Ishikawa (cell line): ENCODE measurements at regions not wholly inside any gene's neighbourhood (a gene's known extent, or its start where the extent isn't known, plus 50 kb on each side); places are given as distances from the start of the nearest gene placed in this dataset.

ENCODE experiments used
- CEBPB ChIP-seq: IDR thresholded peaks from 2 replicates; pipeline ENCODE4 v1.6.1; 2012
- CREB1 ChIP-seq: IDR thresholded peaks from 2 replicates; pipeline ENCODE4 v1.6.1; 2012; ENCODE audit warnings: low read depth
- EGR1 ChIP-seq: IDR thresholded peaks from 2 replicates; pipeline ENCODE4 v1.6.1; 2012
- EP300 ChIP-seq: IDR thresholded peaks from 2 replicates; pipeline ENCODE4 v1.6.1; 2012; ENCODE audit warnings: borderline replicate concordance
- FOXM1 ChIP-seq: IDR thresholded peaks from 2 replicates; pipeline ENCODE4 v1.6.1; 2012; ENCODE audit warnings: low read depth, borderline replicate concordance
- MAX ChIP-seq: IDR thresholded peaks from 2 replicates; pipeline ENCODE4 v1.6.1; 2012
- NFIC ChIP-seq: IDR thresholded peaks from 2 replicates; pipeline ENCODE4 v1.6.1; 2012
- RAD21 ChIP-seq: IDR thresholded peaks from 2 replicates; pipeline ENCODE4 v1.6.1; 2012; ENCODE audit warnings: low read depth
- REST ChIP-seq: IDR thresholded peaks from 2 replicates; pipeline ENCODE4 v1.6.1; 2012; ENCODE audit warnings: low read depth, mild to moderate bottlenecking
- TAF1 ChIP-seq: IDR thresholded peaks from 2 replicates; pipeline ENCODE4 v1.6.1; 2012; ENCODE audit warnings: low read depth, mild to moderate bottlenecking
- TCF12 ChIP-seq: IDR thresholded peaks from 2 replicates; pipeline ENCODE4 v1.6.1; 2012; ENCODE audit warnings: low read depth
- TEAD4 ChIP-seq: IDR thresholded peaks from 2 replicates; pipeline ENCODE4 v1.6.1; 2012
- USF1 ChIP-seq: IDR thresholded peaks from 2 replicates; pipeline ENCODE4 v1.6.1; 2012
- YY1 ChIP-seq: IDR thresholded peaks from 2 replicates; pipeline ENCODE4 v1.6.1; 2012; ENCODE audit warnings: low read depth
- ZBTB7A ChIP-seq: IDR thresholded peaks from 2 replicates; pipeline ENCODE4 v1.6.1; 2012; ENCODE audit warnings: low read depth

GRCh38 chr2:142778289-142778688, 99.2 kb upstream of the KYNU start:
- TF ChIP-seq RAD21 (no peak), MAX (no peak), EP300 (no peak), FOXM1 (no peak), USF1 (no peak), CEBPB (no peak)

GRCh38 chr2:142777742-142778141, 99.7 kb upstream of the KYNU start:
- no peak for TF ChIP-seq CREB1
- no peak for TF ChIP-seq MAX
- no peak for TF ChIP-seq EP300
- no peak for TF ChIP-seq EGR1
- no peak for TF ChIP-seq USF1
- no peak for TF ChIP-seq NFIC
- no peak for TF ChIP-seq REST
- TF ChIP-seq ZBTB7A = no peak
- no peak for TF ChIP-seq FOXM1
- TF ChIP-seq TEAD4 = no peak
- no peak for TF ChIP-seq YY1
- TF ChIP-seq CEBPB = no peak
- no peak for TF ChIP-seq RAD21
- no peak for TF ChIP-seq TAF1

GRCh38 chr2:142769761-142770160, 107.7 kb upstream of the KYNU start:
- TF ChIP-seq EP300 (no peak), NFIC (no peak), USF1 (no peak), ZBTB7A (no peak), CREB1 (no peak), TCF12 (no peak), EGR1 (no peak), RAD21 (no peak), REST (no peak), FOXM1 (no peak)

- no peak for TF ChIP-seq TCF12
- TF ChIP-seq EGR1 = no peak
- TF ChIP-seq REST = no peak
- no peak for TF ChIP-seq TAF1
- TF ChIP-seq RAD21 = no peak
- no peak for TF ChIP-seq TEAD4
- TF ChIP-seq ZBTB7A = no peak
- TF ChIP-seq MAX = no peak
Measured at GRCh38 chr2:142767847-142768246, 109.6 kb upstream of the KYNU start.
